ENCODE measurements at regions not wholly inside any gene's neighbourhood (a gene's known extent, or its start where the extent isn't known, plus 50 kb on each side); places are given as distances from the start of the nearest gene placed in this dataset.

GRCh38 chr10:101299211-101299610 is 54.8 kb upstream of the BTRC start:
- DNase-seq, result no peak

- peak; percentile 81 for DNase-seq
These were observed 52.7 kb upstream of the BTRC start for GRCh38 chr10:101301111-101301731.

GRCh38 chr10:101303087-101303703 is 50.8 kb upstream of the BTRC start:
- DNase-seq, result no peak
